Loucy (cell line): ENCODE measurements at regions not wholly inside any gene's neighbourhood (a gene's known extent, or its start where the extent isn't known, plus 50 kb on each side); places are given as distances from the start of the nearest gene placed in this dataset.

Source experiments
- CTCF ChIP-seq: fragments of 200-600 bp; sonication (generic); conservative IDR thresholded peaks from 2 replicates; pipeline ENCODE4 v1.5.1; 2014; ENCODE audit warnings: mild to moderate bottlenecking, antibody characterized with exemption, low read length
- EZH2phosphoT487 ChIP-seq: fragments of 200-600 bp; IDR thresholded peaks from 2 replicates; pipeline ENCODE4 v1.6.1; 2018; ENCODE audit warnings: antibody characterized with exemption, mild to moderate bottlenecking, moderate library complexity, borderline replicate concordance

DNA sequence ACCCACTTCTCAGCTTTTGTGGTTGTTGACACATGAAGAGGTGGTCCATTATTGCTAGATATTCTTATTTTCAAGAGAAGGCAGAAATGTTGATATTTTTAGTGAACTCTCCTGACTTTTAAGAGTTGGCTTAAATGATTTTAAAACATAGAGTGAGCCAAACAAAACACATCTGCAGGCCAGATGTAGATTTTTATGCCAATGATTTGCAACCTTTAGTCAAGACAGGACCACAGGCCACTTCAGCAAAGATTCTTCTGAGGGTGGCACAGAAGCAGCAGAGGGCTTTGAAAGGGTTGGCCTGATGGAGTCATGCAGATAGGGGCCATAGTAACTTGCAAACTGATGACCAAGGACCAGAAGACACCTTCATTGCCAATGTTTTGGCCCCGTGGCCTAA lies 276.5 kb upstream of the P2RY1 start:
- TF ChIP-seq CTCF (no peak), EZH2phosphoT487 (no peak)
